DOHH2 (cell line): ENCODE measurements at regions not wholly inside any gene's neighbourhood (a gene's known extent, or its start where the extent isn't known, plus 50 kb on each side); places are given as distances from the start of the nearest gene placed in this dataset.

Experiments
- H3F3A ChIP-seq: fragments of 200-600 bp; sonication (generic), shearing (Covaris generic); 2 replicates; pipeline ENCODE4 v1.6.0; 2016; ENCODE audit warnings: antibody characterized with exemption, mild to moderate bottlenecking; ENCODE audit not compliant: control insufficient read depth, insufficient read depth
- H3K27ac ChIP-seq: fragments of 200-600 bp; sonication (generic); 2 replicates; pipeline ENCODE4 v1.5.1; 2014; ENCODE audit warnings: low read depth, mild to moderate bottlenecking, low read length, moderate library complexity
- H3K27me3 ChIP-seq: fragments of 200-600 bp; sonication (generic); 2 replicates; pipeline ENCODE4 v1.6.1; 2014; ENCODE audit warnings: mild to moderate bottlenecking, low read length, mixed read lengths; ENCODE audit not compliant: control insufficient read depth
- H3K36me3 ChIP-seq: fragments of 200-600 bp; sonication (generic); 2 replicates; pipeline ENCODE4 v1.6.1; 2014; ENCODE audit warnings: mild to moderate bottlenecking, low read length, moderate library complexity, mixed read lengths; ENCODE audit not compliant: control insufficient read depth
- H3K4me1 ChIP-seq: fragments of 200-600 bp; sonication (generic); 2 replicates; pipeline ENCODE4 v1.6.1; 2014; ENCODE audit warnings: mild to moderate bottlenecking, low read length, mixed read lengths; ENCODE audit not compliant: control insufficient read depth
- H3K4me2 ChIP-seq: fragments of 200-600 bp; sonication (generic); 2 replicates; pipeline ENCODE4 v1.6.0; 2014; ENCODE audit warnings: mild to moderate bottlenecking, low read length, moderate library complexity
- H3K4me3 ChIP-seq: fragments of 200-600 bp; sonication (generic); 2 replicates; pipeline ENCODE4 v1.5.1; 2014; ENCODE audit warnings: mild to moderate bottlenecking, low read length, mixed read lengths
- H3K79me2 ChIP-seq: fragments of 200-600 bp; sonication (generic); 2 replicates; pipeline ENCODE4 v1.6.1; 2014; ENCODE audit warnings: mild to moderate bottlenecking, low read length, mixed read lengths; ENCODE audit not compliant: control insufficient read depth
- H3K9me2 ChIP-seq: fragments of 200-600 bp; sonication (generic); replicated peaks from 2 replicates; pipeline ENCODE4 v1.6.1; 2014; ENCODE audit warnings: mild to moderate bottlenecking, low read length, mixed read lengths; ENCODE audit not compliant: control insufficient read depth
- H3K9me3 ChIP-seq: fragments of 200-600 bp; sonication (generic); 2 replicates; pipeline ENCODE4 v1.6.1; 2014; ENCODE audit warnings: antibody characterized with exemption, low read length, mixed read lengths; ENCODE audit not compliant: control insufficient read depth, insufficient read depth
- H4K20me1 ChIP-seq: fragments of 200-600 bp; sonication (generic); 2 replicates; pipeline ENCODE4 v1.6.0; 2014; ENCODE audit warnings: low read depth, mild to moderate bottlenecking, antibody characterized with exemption, low read length, moderate library complexity; ENCODE audit not compliant: control insufficient read depth, insufficient read depth
- CTCF ChIP-seq: fragments of 200-600 bp; sonication (generic); IDR thresholded peaks from one replicate; pipeline ENCODE4 v1.5.1; 2014; ENCODE audit warnings: antibody characterized with exemption, mild to moderate bottlenecking, low read depth, low read length; ENCODE audit not compliant: poor library complexity, severe bottlenecking
- EZH2phosphoT487 ChIP-seq: fragments of 200-600 bp; sonication (generic); IDR thresholded peaks from 2 replicates; pipeline ENCODE4 v1.6.1; 2017; ENCODE audit warnings: borderline replicate concordance, mild to moderate bottlenecking, antibody characterized with exemption, low read length, moderate library complexity, mixed read lengths

GRCh38 chr12:92003701-92004100 lies 141.9 kb downstream of the BTG1 start:
- Histone ChIP-seq H3F3A (no peaks in the 10 kb centered on the region), H3K27me3 (no peaks in the 10 kb centered on the region), H4K20me1 (no peaks in the 10 kb centered on the region), H3K9me2 (no peaks in the 10 kb centered on the region), H3K27ac (no peak overlapping the region), H3K4me3 (no peak overlapping the region), H3K4me1 (peaks cover 6% of the 10 kb centered on the region; the same call in 1 of the 2 replicates), H3K4me2 (no peak overlapping the region), H3K36me3 (no peaks in the 10 kb centered on the region), H3K9me3 (no peaks in the 10 kb centered on the region), H3K79me2 (no peaks in the 10 kb centered on the region)
- no peak for TF ChIP-seq CTCF
- no peak for TF ChIP-seq EZH2phosphoT487

- no peaks in the 10 kb centered on the region for H3K9me3 ChIP-seq
- TF ChIP-seq EZH2phosphoT487 (no peak), CTCF (no peak)
- no peaks in the 10 kb centered on the region for H4K20me1 ChIP-seq
- H3K27me3 ChIP-seq = no peaks in the 10 kb centered on the region
- H3K4me1 ChIP-seq = peaks cover 6% of the 10 kb centered on the region; the same call in 1 of the 2 replicates
- no peaks in the 10 kb centered on the region for H3K9me2 ChIP-seq
- no peak overlapping the region for H3K27ac ChIP-seq
- H3K4me2 ChIP-seq = no peak overlapping the region
- H3K4me3 ChIP-seq = no peak overlapping the region
- no peaks in the 10 kb centered on the region for H3K36me3 ChIP-seq
- no peaks in the 10 kb centered on the region for H3K79me2 ChIP-seq
- H3F3A ChIP-seq = no peaks in the 10 kb centered on the region
Observed at GRCh38 chr12:92002673-92003382, 142.8 kb downstream of the BTG1 start.

- H3K4me2 ChIP-seq = no peak overlapping the region
- H3K9me2 ChIP-seq = no peaks in the 10 kb centered on the region
- no peaks in the 10 kb centered on the region for H3K9me3 ChIP-seq
- no peaks in the 10 kb centered on the region for H3F3A ChIP-seq
- no peaks in the 10 kb centered on the region for H3K27me3 ChIP-seq
- peaks cover 6% of the 10 kb centered on the region; the same call in 1 of the 2 replicates for H3K4me1 ChIP-seq
- TF ChIP-seq EZH2phosphoT487 (no peak), CTCF (no peak)
- H3K4me3 ChIP-seq = no peak overlapping the region
- no peak overlapping the region for H3K27ac ChIP-seq
- H3K36me3 ChIP-seq = no peaks in the 10 kb centered on the region
- no peaks in the 10 kb centered on the region for H4K20me1 ChIP-seq
- H3K79me2 ChIP-seq = no peaks in the 10 kb centered on the region
Observed at GRCh38 chr12:92002195-92002649, 143.4 kb downstream of the BTG1 start.
